ENCODE measurements at regions not wholly inside any gene's neighbourhood (a gene's known extent, or its start where the extent isn't known, plus 50 kb on each side); places are given as distances from the start of the nearest gene placed in this dataset.

DNA sequence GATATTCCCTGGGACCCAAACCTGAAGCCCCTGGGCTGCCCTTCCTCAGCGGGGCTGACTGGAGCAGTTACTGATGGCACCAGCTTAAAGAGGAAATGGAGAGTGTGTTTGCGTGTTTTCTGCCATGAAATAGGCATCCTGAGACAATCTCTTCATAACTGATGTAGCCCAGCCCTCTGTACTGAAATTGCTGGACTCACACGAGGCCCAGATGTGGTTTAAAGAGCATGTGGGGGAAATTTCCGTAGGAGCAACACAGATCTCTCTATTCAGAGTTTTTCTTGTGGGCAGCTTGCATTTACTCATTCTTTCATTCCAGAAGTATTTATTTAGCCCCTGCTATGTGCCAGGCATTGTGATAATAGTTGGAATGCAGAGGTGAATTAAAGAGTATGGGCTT lies 782.1 kb upstream of the TBX3 start:
- H3K4me3 ChIP-seq, result no peak overlapping the region
- no peaks in the 10 kb centered on the region for H3K4me1 ChIP-seq
- H3K36me3 ChIP-seq, result no peaks in the 10 kb centered on the region
- TF ChIP-seq, protein P1, sequence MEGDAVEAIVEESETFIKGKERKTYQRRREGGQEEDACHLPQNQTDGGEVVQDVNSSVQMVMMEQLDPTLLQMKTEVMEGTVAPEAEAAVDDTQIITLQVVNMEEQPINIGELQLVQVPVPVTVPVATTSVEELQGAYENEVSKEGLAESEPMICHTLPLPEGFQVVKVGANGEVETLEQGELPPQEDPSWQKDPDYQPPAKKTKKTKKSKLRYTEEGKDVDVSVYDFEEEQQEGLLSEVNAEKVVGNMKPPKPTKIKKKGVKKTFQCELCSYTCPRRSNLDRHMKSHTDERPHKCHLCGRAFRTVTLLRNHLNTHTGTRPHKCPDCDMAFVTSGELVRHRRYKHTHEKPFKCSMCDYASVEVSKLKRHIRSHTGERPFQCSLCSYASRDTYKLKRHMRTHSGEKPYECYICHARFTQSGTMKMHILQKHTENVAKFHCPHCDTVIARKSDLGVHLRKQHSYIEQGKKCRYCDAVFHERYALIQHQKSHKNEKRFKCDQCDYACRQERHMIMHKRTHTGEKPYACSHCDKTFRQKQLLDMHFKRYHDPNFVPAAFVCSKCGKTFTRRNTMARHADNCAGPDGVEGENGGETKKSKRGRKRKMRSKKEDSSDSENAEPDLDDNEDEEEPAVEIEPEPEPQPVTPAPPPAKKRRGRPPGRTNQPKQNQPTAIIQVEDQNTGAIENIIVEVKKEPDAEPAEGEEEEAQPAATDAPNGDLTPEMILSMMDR (IDR thresholded peaks at IDR 0.05), result no peak
- DNase-seq (no peak), ATAC-seq (no peak)
- no peaks in the 10 kb centered on the region for H3K27me3 ChIP-seq
- intact Hi-C loops (cut with DNase I), result no loop called here
- H3K9me3 ChIP-seq, result no peaks in the 10 kb centered on the region
- no peak overlapping the region for H3K27ac ChIP-seq

DNA sequence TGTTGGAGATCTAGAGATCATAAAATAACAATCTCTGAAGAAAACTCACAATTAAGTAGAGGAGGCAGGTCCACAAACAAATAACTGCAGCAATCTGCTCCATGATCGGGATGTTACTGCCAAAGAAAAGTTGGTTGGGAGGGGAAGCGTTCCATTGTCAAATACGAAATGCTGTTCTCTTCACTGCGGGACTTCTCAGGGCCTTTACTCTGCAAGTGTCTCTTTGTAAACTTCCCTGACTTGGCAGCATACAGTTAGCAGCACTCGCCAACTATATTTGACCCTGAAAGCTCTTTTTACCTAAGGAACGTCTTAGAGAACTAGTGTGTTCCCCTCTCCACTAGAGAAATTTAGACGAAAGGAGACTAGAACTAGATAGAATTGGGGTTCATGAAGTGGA lies 780.7 kb upstream of the TBX3 start:
- TF ChIP-seq, protein P1 (IDR thresholded peaks at IDR 0.05), result no peak
- no peaks in the 10 kb centered on the region for H3K9me3 ChIP-seq
- no peak overlapping the region for H3K4me3 ChIP-seq
- no peaks in the 10 kb centered on the region for H3K36me3 ChIP-seq
- no peaks in the 10 kb centered on the region for H3K4me1 ChIP-seq
- H3K27ac ChIP-seq, result no peak overlapping the region
- no peak for DNase-seq
- ATAC-seq, result no peak
- intact Hi-C loops (cut with DNase I), result no loop called here
- no peaks in the 10 kb centered on the region for H3K27me3 ChIP-seq

DNA sequence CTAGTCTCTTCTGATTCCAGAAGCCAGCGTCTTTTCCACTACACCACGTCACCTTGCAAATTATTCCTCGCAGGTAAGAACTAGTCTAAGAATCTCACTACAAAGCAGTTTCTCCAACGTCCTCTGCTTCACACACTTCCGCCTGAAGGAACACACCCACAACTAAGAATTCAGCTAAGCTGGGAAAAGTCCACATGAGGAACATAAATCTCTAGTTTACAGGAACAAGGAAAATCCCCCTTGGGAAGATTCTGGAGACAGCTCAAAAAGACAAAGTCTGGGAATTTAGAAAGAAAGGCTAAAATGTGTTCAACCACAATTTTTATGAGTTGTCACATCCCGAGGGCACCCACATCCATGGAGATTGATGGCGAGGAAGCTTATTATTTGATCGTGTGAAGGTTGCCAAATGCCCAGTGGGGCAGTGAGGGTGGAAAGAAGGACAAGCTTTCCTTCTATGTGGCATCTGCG lies 780.2 kb upstream of the TBX3 start:
- H3K4me3 ChIP-seq, result no peak overlapping the region
- H3K27ac ChIP-seq, result no peak overlapping the region
- DNase-seq (no peak), ATAC-seq (no peak)
- no peaks in the 10 kb centered on the region for H3K9me3 ChIP-seq
- no peaks in the 10 kb centered on the region for H3K36me3 ChIP-seq
- TF ChIP-seq, protein P1 (IDR thresholded peaks at IDR 0.05), result no peak
- intact Hi-C loops (cut with DNase I), result no loop called here
- H3K4me1 ChIP-seq, result no peaks in the 10 kb centered on the region
- H3K27me3 ChIP-seq, result no peaks in the 10 kb centered on the region

DNA sequence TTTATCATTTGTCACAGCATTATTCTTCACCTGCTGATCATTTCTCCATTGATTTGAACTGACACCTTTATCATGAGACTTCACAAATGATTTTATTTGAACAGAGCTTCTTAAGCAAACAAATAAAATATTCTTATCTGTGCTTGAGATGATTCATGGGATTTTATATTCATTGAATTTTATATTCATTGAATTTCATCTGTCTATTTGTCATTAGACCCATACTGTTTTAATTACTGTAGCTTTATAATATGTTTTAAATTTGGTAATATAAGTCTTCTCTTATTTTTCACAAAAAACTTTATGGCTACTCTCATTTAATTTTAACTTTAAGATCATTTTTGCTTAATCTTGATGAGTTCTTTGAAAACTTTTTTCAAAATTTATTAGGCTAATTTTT lies 777.4 kb upstream of the TBX3 start:
- Histone ChIP-seq H3K27me3 (no peaks in the 10 kb centered on the region), H3K4me1 (no peaks in the 10 kb centered on the region)

DNA sequence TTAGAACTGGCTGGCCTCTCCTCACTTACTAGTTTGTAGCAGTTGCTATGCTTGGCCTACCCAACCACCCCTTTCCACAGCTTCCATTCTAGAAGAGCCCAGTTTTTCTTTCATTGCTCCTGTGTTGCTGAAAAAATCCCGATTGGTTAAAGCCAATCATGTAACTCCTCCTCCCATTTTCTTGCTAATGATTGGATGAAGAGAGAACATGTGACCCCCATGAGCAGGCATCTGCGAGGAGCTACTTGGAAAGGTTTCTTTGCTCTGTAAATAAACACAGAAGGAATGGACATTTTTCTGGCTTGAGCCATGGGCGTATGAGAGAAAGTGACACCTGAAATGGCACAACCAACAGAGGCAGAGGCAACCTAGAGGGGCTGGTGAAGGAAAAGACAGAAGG lies 773.8 kb upstream of the TBX3 start:
- intact Hi-C loops (cut with DNase I), result no loop called here
- no peaks in the 10 kb centered on the region for H3K4me1 ChIP-seq
- TF ChIP-seq, protein P1 (IDR thresholded peaks at IDR 0.05), result no peak
- H3K27me3 ChIP-seq, result no peaks in the 10 kb centered on the region
- no peak overlapping the region for H3K27ac ChIP-seq
- ATAC-seq (no peak), DNase-seq (no peak)
- no peaks in the 10 kb centered on the region for H3K9me3 ChIP-seq
- no peaks in the 10 kb centered on the region for H3K36me3 ChIP-seq
- no peak overlapping the region for H3K4me3 ChIP-seq

More for the DNA sequence above, 777.4 kb upstream of the TBX3 start:
- intact Hi-C loops (cut with DNase I), result no loop called here
- H3K36me3 ChIP-seq, result no peaks in the 10 kb centered on the region
- no peaks in the 10 kb centered on the region for H3K9me3 ChIP-seq
- DNase-seq (no peak), ATAC-seq (no peak)
- H3K27ac ChIP-seq, result no peak overlapping the region
- H3K4me3 ChIP-seq, result no peak overlapping the region
- TF ChIP-seq, protein P1 (IDR thresholded peaks at IDR 0.05), result no peak
